ENCODE measurements at regions not wholly inside any gene's neighbourhood (a gene's known extent, or its start where the extent isn't known, plus 50 kb on each side); places are given as distances from the start of the nearest gene placed in this dataset.

- no peak for DNase-seq
Measured at GRCh38 chr18:77522051-77522675, 272.5 kb downstream of the GALR1 start.

- no peak for DNase-seq
Measured at GRCh38 chr18:77524909-77525308, 275.3 kb downstream of the GALR1 start.

- no peak for DNase-seq
Measured at GRCh38 chr18:77526962-77527361, 277.3 kb downstream of the GALR1 start.

GRCh38 chr18:77528872-77529271, 279.2 kb downstream of the GALR1 start:
- no peak for DNase-seq

GRCh38 chr18:77529492-77530176, 280.0 kb downstream of the GALR1 start:
- no peak for DNase-seq

GRCh38 chr18:77530732-77531131, 281.1 kb downstream of the GALR1 start:
- DNase-seq = no peak

- no peak for DNase-seq
Measured at GRCh38 chr18:77539860-77540259, 290.2 kb downstream of the GALR1 start.

- no peak for DNase-seq
Measured at GRCh38 chr18:77544792-77545191, 295.1 kb downstream of the GALR1 start.

- no peak for DNase-seq
Measured at GRCh38 chr18:77547757-77548156, 298.1 kb downstream of the GALR1 start.

- DNase-seq = no peak
Measured at GRCh38 chr18:77548790-77549420, 299.3 kb downstream of the GALR1 start.

GRCh38 chr18:77550625-77551024, 301.0 kb downstream of the GALR1 start:
- DNase-seq = no peak

- no peak for DNase-seq
Measured at GRCh38 chr18:77551055-77551454, 301.4 kb downstream of the GALR1 start.

- DNase-seq = no peak
Measured at GRCh38 chr18:77552945-77553344, 303.3 kb downstream of the GALR1 start.

GRCh38 chr18:77554061-77554460, 304.4 kb downstream of the GALR1 start:
- DNase-seq = no peak

- DNase-seq = no peak
Measured at GRCh38 chr18:77557046-77557587, 307.5 kb downstream of the GALR1 start.

GRCh38 chr18:77559274-77559910, 309.7 kb downstream of the GALR1 start:
- DNase-seq = no peak

- DNase-seq = no peak
Measured at GRCh38 chr18:77560341-77560992, 310.8 kb downstream of the GALR1 start.

GRCh38 chr18:77566604-77567003, 317.0 kb downstream of the GALR1 start:
- DNase-seq = no peak

- no peak for DNase-seq
Measured at GRCh38 chr18:77567205-77567604, 317.6 kb downstream of the GALR1 start.

- no peak for DNase-seq
Measured at GRCh38 chr18:77571743-77572142, 322.1 kb downstream of the GALR1 start.

GRCh38 chr18:77572537-77572936, 322.9 kb downstream of the GALR1 start:
- DNase-seq = no peak

- DNase-seq = no peak
Measured at GRCh38 chr18:77573571-77573970, 323.9 kb downstream of the GALR1 start.

GRCh38 chr18:77590943-77591515, 341.4 kb downstream of the GALR1 start:
- DNase-seq = no peak
